ENCODE measurements at regions not wholly inside any gene's neighbourhood (a gene's known extent, or its start where the extent isn't known, plus 50 kb on each side); places are given as distances from the start of the nearest gene placed in this dataset.

DNA sequence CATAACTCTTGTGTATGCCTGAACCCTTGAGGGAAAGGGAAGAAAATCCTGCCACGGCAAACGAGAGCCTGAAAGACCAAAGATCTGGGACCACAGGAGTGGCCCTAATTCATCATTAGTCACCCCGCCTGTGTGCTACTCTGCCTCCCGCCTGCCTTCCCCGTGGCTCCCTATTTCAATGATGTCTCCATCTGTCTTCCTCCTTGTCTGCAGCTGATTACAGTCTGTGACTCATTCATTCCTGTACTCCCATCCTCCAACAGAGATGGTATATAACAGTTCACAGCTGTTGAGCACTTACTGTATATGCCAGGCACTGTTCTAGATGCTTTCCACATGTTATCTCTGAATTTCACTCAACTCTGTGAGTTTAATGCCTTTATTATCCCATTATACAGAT, 96.6 kb downstream of the SEC16B start:
- TF ChIP-seq CTCF (IDR thresholded peaks at IDR 0.05) = no peak
- TF ChIP-seq POLR2A (IDR thresholded peaks at IDR 0.05) = no peak

Data from tibial nerve (tissue), 3 donors.